ENCODE measurements at regions not wholly inside any gene's neighbourhood (a gene's known extent, or its start where the extent isn't known, plus 50 kb on each side); places are given as distances from the start of the nearest gene placed in this dataset.

- no peak overlapping the region for H3K27ac Mint-ChIP-seq
- peaks cover 1% of the 10 kb centered on the region for H3K27me3 Mint-ChIP-seq
- H3K36me3 Mint-ChIP-seq, result peaks cover 1% of the 10 kb centered on the region
- peak overlapping the region in 1 of 4 donors; percentile 80 for H3K4me3 Mint-ChIP-seq
- peaks cover 4 to 6% (median 6%) of the 10 kb centered on the region in 3 donors for H3K9me3 Mint-ChIP-seq
- H3K4me1 Mint-ChIP-seq, result peaks cover 0 to 2% (median 0%) of the 10 kb centered on the region in 3 donors
These were observed 918.0 kb downstream of the AACS start for GRCh38 chr12:125983094-125983783.

GRCh38 chr12:125983784-125984500, 918.7 kb downstream of the AACS start:
- no peak overlapping the region for H3K27ac Mint-ChIP-seq
- H3K4me3 Mint-ChIP-seq, result peak overlapping the region in 2 of 4 donors; percentile 49 to 80

GRCh38 chr12:125988545-125988944, 923.3 kb downstream of the AACS start:
- no peak overlapping the region for H3K27ac Mint-ChIP-seq
- H3K4me1 Mint-ChIP-seq, result peaks cover 0 to 2% (median 0%) of the 10 kb centered on the region in 3 donors
- peaks cover 0 to 2% (median 1%) of the 10 kb centered on the region in 3 donors for H3K9me3 Mint-ChIP-seq
- H3K4me3 Mint-ChIP-seq, result no peak overlapping the region
- H3K27me3 Mint-ChIP-seq, result no peaks in the 10 kb centered on the region
- H3K36me3 Mint-ChIP-seq, result no peaks in the 10 kb centered on the region

More at GRCh38 chr12:125983784-125984500, 918.7 kb downstream of the AACS start:
- H3K36me3 Mint-ChIP-seq, result peaks cover 1% of the 10 kb centered on the region
- peaks cover 0 to 2% (median 0%) of the 10 kb centered on the region in 3 donors for H3K4me1 Mint-ChIP-seq
- peaks cover 1% of the 10 kb centered on the region for H3K27me3 Mint-ChIP-seq
- H3K9me3 Mint-ChIP-seq, result peaks cover 3 to 6% (median 6%) of the 10 kb centered on the region in 3 donors

GRCh38 chr12:125989696-125990095, 924.5 kb downstream of the AACS start:
- Mint-ChIP-seq H3K4me3 (no peak overlapping the region), H3K9me3 (peaks cover 0 to 4% (median 4%) of the 10 kb centered on the region in 3 donors)

GRCh38 chr12:125996443-125996842, 931.2 kb downstream of the AACS start:
- Mint-ChIP-seq H3K27me3 (peaks cover 2% of the 10 kb centered on the region), H3K36me3 (no peaks in the 10 kb centered on the region), H3K4me1 (no peaks in the 10 kb centered on the region), H3K4me3 (no peak overlapping the region), H3K9me3 (peaks cover 0 to 4% (median 2%) of the 10 kb centered on the region in 3 donors), H3K27ac (no peak overlapping the region)

More at GRCh38 chr12:125989696-125990095, 924.5 kb downstream of the AACS start:
- no peaks in the 10 kb centered on the region for H3K4me1 Mint-ChIP-seq
- H3K36me3 Mint-ChIP-seq, result no peaks in the 10 kb centered on the region
- no peaks in the 10 kb centered on the region for H3K27me3 Mint-ChIP-seq
- no peak overlapping the region for H3K27ac Mint-ChIP-seq

- H3K27ac Mint-ChIP-seq, result no peak overlapping the region
- peaks cover 2% of the 10 kb centered on the region for H3K27me3 Mint-ChIP-seq
- no peaks in the 10 kb centered on the region for H3K36me3 Mint-ChIP-seq
- peaks cover 2 to 16% (median 5%) of the 10 kb centered on the region in 3 donors for H3K9me3 Mint-ChIP-seq
- H3K4me3 Mint-ChIP-seq, result no peak overlapping the region
- no peaks in the 10 kb centered on the region for H3K4me1 Mint-ChIP-seq
These were observed 934.4 kb downstream of the AACS start for GRCh38 chr12:125999628-126000027.

- Mint-ChIP-seq H3K27ac (no peak overlapping the region), H3K27me3 (no peaks in the 10 kb centered on the region), H3K4me3 (no peak overlapping the region), H3K36me3 (no peaks in the 10 kb centered on the region), H3K9me3 (peaks cover 2 to 6% (median 3%) of the 10 kb centered on the region in 3 donors), H3K4me1 (no peaks in the 10 kb centered on the region)
These were observed 954.1 kb downstream of the AACS start for GRCh38 chr12:126019385-126019784.

- Mint-ChIP-seq H3K4me1 (no peaks in the 10 kb centered on the region), H3K9me3 (peaks cover 0 to 6% (median 3%) of the 10 kb centered on the region in 3 donors), H3K4me3 (no peak overlapping the region), H3K27ac (no peak overlapping the region), H3K36me3 (no peaks in the 10 kb centered on the region), H3K27me3 (no peaks in the 10 kb centered on the region)
These were observed 956.4 kb downstream of the AACS start for GRCh38 chr12:126021675-126022074.

GRCh38 chr12:126027825-126028224, 962.6 kb downstream of the AACS start:
- H3K4me1 Mint-ChIP-seq, result peaks cover 0 to 1% (median 0%) of the 10 kb centered on the region in 3 donors
- no peaks in the 10 kb centered on the region for H3K27me3 Mint-ChIP-seq
- no peak overlapping the region for H3K4me3 Mint-ChIP-seq

GRCh38 chr12:126030573-126030972, 965.3 kb downstream of the AACS start:
- Mint-ChIP-seq H3K4me1 (peaks cover 0 to 1% (median 0%) of the 10 kb centered on the region in 3 donors), H3K4me3 (no peak overlapping the region), H3K27ac (no peak overlapping the region), H3K36me3 (peaks cover 2% of the 10 kb centered on the region), H3K27me3 (no peaks in the 10 kb centered on the region), H3K9me3 (peaks cover 0 to 8% (median 5%) of the 10 kb centered on the region in 3 donors)

More at GRCh38 chr12:126027825-126028224, 962.6 kb downstream of the AACS start:
- Mint-ChIP-seq H3K36me3 (peaks cover 2% of the 10 kb centered on the region), H3K9me3 (peaks cover 0 to 8% (median 5%) of the 10 kb centered on the region in 3 donors), H3K27ac (no peak overlapping the region)

- H3K4me3 Mint-ChIP-seq, result no peak overlapping the region
- peaks cover 0 to 5% (median 4%) of the 10 kb centered on the region in 3 donors for H3K9me3 Mint-ChIP-seq
- H3K27ac Mint-ChIP-seq, result no peak overlapping the region
- no peaks in the 10 kb centered on the region for H3K36me3 Mint-ChIP-seq
- no peaks in the 10 kb centered on the region for H3K27me3 Mint-ChIP-seq
- H3K4me1 Mint-ChIP-seq, result no peaks in the 10 kb centered on the region
These were observed 968.5 kb downstream of the AACS start for GRCh38 chr12:126033751-126034150.

- no peak overlapping the region for H3K27ac Mint-ChIP-seq
- peaks cover 0 to 3% (median 2%) of the 10 kb centered on the region in 3 donors for H3K9me3 Mint-ChIP-seq
- no peak overlapping the region for H3K4me3 Mint-ChIP-seq
- H3K27me3 Mint-ChIP-seq, result no peaks in the 10 kb centered on the region
- H3K36me3 Mint-ChIP-seq, result no peaks in the 10 kb centered on the region
- H3K4me1 Mint-ChIP-seq, result no peaks in the 10 kb centered on the region
These were observed 971.1 kb downstream of the AACS start for GRCh38 chr12:126036348-126036747.

- H3K9me3 Mint-ChIP-seq, result peaks cover 0 to 9% (median 2%) of the 10 kb centered on the region in 3 donors
- H3K4me3 Mint-ChIP-seq, result no peak overlapping the region
- no peaks in the 10 kb centered on the region for H3K4me1 Mint-ChIP-seq
- no peak overlapping the region for H3K27ac Mint-ChIP-seq
- H3K27me3 Mint-ChIP-seq, result no peaks in the 10 kb centered on the region
- peaks cover 2% of the 10 kb centered on the region for H3K36me3 Mint-ChIP-seq
These were observed 973.2 kb downstream of the AACS start for GRCh38 chr12:126038434-126038833.

- H3K4me1 Mint-ChIP-seq, result no peaks in the 10 kb centered on the region
- H3K36me3 Mint-ChIP-seq, result peaks cover 2% of the 10 kb centered on the region
- H3K27me3 Mint-ChIP-seq, result no peaks in the 10 kb centered on the region
- H3K27ac Mint-ChIP-seq, result no peak overlapping the region
- peaks cover 3 to 9% (median 7%) of the 10 kb centered on the region in 3 donors for H3K9me3 Mint-ChIP-seq
- no peak overlapping the region for H3K4me3 Mint-ChIP-seq
These were observed 975.1 kb downstream of the AACS start for GRCh38 chr12:126040307-126040706.

GRCh38 chr12:126042286-126042685, 977.1 kb downstream of the AACS start:
- Mint-ChIP-seq H3K27me3 (no peaks in the 10 kb centered on the region), H3K4me3 (no peak overlapping the region), H3K9me3 (peaks cover 7 to 12% (median 7%) of the 10 kb centered on the region in 3 donors), H3K36me3 (peaks cover 2% of the 10 kb centered on the region), H3K27ac (no peak overlapping the region), H3K4me1 (no peaks in the 10 kb centered on the region)

All from IgD-negative memory B cell (primary cell).